ENCODE measurements at regions not wholly inside any gene's neighbourhood (a gene's known extent, or its start where the extent isn't known, plus 50 kb on each side); places are given as distances from the start of the nearest gene placed in this dataset.

DNA sequence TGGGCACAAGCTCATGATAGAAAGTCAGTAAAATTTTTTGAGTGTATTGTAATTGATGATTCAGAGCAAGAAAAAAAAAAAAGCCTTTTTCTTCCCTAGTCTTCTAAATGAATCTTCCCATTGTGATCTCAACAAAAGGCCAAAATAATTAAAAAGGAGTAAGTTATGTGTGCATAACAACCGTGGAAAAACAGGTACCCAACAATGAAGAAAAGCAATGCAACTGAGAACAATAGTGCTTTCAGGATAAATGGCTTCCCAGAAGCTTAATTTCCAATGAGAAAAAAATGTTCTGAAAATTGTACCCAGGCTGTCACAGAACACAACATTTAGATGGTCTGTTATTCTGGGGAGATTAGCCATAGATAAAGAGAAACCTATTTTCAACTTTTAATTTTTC lies 399.0 kb upstream of the AGA start:
- Histone ChIP-seq H3K36me3 (ENCODE audit: insufficient read depth, low read length) (no peaks in the 10 kb centered on the region), H3K9me3 (ENCODE audit: low read length) (no peaks in the 10 kb centered on the region), H3K4me2 (ENCODE audit: low read depth, low read length, poor library complexity, severe bottlenecking) (no peak overlapping the region), H3K79me2 (ENCODE audit: low read length) (no peaks in the 10 kb centered on the region), H3K9me2 (replicated peaks; ENCODE audit: insufficient read depth, low read length) (no peaks in the 10 kb centered on the region), H3K4me3 (ENCODE audit: low read length) (no peak overlapping the region), H3K27ac (ENCODE audit: low read length) (no peak overlapping the region), H4K20me1 (ENCODE audit: insufficient read depth, low read depth, low read length) (no peaks in the 10 kb centered on the region), H3K4me1 (ENCODE audit: low read length) (no peaks in the 10 kb centered on the region), H2AFZ (ENCODE audit: low read length) (no peak overlapping the region), H3K9ac (ENCODE audit: low read length) (no peak overlapping the region), H3K27me3 (ENCODE audit: low read length) (no peaks in the 10 kb centered on the region)
- DNase-seq = no peak

DNA sequence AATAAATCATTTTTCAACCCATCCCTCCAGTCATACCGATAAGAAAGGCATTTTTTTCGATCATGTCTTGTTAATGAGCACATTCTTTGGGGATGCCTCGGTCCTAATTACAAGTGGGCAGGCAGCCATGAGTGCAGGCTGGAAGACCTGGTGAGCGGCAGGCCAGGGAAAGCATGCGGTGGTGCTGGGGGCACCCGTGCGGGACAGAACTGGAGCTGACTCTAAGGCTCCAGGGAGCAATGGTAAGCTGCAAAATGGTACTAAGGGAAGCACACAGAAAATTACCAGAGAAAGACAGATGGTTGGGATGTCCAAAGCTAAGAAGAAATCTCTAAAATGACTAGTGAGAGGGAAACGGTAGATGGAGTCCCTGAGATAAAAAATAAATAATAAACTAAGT lies 411.0 kb upstream of the AGA start:
- no peaks in the 10 kb centered on the region for H3K79me2 ChIP-seq (ENCODE audit: low read length)
- H3K4me2 ChIP-seq (ENCODE audit: low read depth, low read length, poor library complexity, severe bottlenecking) = no peak overlapping the region
- no peaks in the 10 kb centered on the region for H3K9me3 ChIP-seq (ENCODE audit: low read length)
- no peaks in the 10 kb centered on the region for H4K20me1 ChIP-seq (ENCODE audit: insufficient read depth, low read depth, low read length)
- no peak overlapping the region for H3K9ac ChIP-seq (ENCODE audit: low read length)
- H3K27me3 ChIP-seq (ENCODE audit: low read length) = no peaks in the 10 kb centered on the region
- H3K9me2 ChIP-seq (replicated peaks; ENCODE audit: insufficient read depth, low read length) = no peaks in the 10 kb centered on the region
- H3K4me1 ChIP-seq (ENCODE audit: low read length) = no peaks in the 10 kb centered on the region
- no peaks in the 10 kb centered on the region for H3K36me3 ChIP-seq (ENCODE audit: insufficient read depth, low read length)
- H3K27ac ChIP-seq (ENCODE audit: low read length) = no peak overlapping the region
- no peak overlapping the region for H2AFZ ChIP-seq (ENCODE audit: low read length)
- DNase-seq = no peak
- H3K4me3 ChIP-seq (ENCODE audit: low read length) = no peak overlapping the region

DNA sequence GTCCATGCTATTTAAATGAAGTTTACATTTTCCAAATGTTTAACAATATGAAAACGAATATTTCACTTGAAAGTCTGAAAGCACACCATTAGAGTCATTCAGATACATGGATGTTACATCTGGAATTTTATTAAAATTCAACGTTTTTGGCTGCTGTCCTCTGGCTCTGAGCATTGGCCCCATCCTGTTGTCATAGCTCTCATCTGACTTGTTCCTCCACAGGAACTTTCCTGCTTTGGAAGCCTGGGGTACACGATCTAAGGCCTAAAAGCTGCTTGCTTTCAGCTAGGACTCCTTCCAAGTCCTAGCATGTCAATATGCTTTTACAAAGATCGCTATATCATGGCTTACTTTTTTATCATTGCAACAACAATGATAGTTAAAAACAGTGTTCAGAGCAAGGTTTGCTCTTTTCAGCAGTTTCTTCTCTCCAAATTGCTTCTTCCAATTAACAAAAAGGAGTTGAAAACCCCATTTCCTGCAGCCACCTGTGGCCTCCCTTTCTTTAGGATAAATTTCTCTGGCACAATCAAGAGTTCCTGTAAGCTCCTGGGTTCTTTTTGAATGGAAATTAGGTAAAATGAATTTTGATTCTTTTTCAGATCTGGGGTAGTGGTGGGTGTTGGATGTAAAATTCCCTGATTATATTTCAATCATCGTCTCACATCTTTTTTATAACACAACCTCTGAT lies 413.4 kb upstream of the AGA start:
- H3K79me2 ChIP-seq (ENCODE audit: low read length) = no peaks in the 10 kb centered on the region

DNA sequence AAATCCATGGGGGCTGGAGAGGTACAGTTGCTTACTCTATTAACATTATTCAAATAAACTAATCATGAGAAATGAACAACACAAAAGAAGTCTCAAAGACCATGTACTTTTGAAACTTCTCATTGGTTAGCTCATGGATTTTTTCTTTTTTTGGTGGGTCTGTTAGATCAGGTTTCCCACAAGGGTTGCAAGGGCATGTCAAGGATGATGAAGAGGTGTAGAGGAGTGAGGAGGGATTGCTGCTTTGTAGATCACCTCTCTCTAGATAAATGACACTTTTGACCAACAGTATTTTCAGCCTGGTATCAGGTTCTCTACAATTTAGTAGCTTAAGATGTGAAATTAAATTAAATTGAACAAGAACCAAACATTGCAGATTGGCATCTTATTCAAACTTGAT lies 417.9 kb upstream of the AGA start:
- Histone ChIP-seq H3K79me2 (ENCODE audit: low read length) (no peaks in the 10 kb centered on the region), H3K4me2 (ENCODE audit: low read depth, low read length, poor library complexity, severe bottlenecking) (no peak overlapping the region), H3K36me3 (ENCODE audit: insufficient read depth, low read length) (no peaks in the 10 kb centered on the region), H3K9ac (ENCODE audit: low read length) (no peak overlapping the region), H3K27me3 (ENCODE audit: low read length) (no peaks in the 10 kb centered on the region), H3K4me3 (ENCODE audit: low read length) (no peak overlapping the region), H3K27ac (ENCODE audit: low read length) (no peak overlapping the region), H4K20me1 (ENCODE audit: insufficient read depth, low read depth, low read length) (no peaks in the 10 kb centered on the region), H3K9me3 (ENCODE audit: low read length) (no peaks in the 10 kb centered on the region), H3K4me1 (ENCODE audit: low read length) (no peaks in the 10 kb centered on the region), H2AFZ (ENCODE audit: low read length) (no peak overlapping the region), H3K9me2 (replicated peaks; ENCODE audit: insufficient read depth, low read length) (no peaks in the 10 kb centered on the region)
- no peak for DNase-seq

More for the DNA sequence above, 413.4 kb upstream of the AGA start:
- no peaks in the 10 kb centered on the region for H3K9me2 ChIP-seq (replicated peaks; ENCODE audit: insufficient read depth, low read length)
- H3K4me1 ChIP-seq (ENCODE audit: low read length) = no peaks in the 10 kb centered on the region
- H3K4me3 ChIP-seq (ENCODE audit: low read length) = no peak overlapping the region
- no peaks in the 10 kb centered on the region for H3K36me3 ChIP-seq (ENCODE audit: insufficient read depth, low read length)
- H3K9ac ChIP-seq (ENCODE audit: low read length) = no peak overlapping the region
- H3K27me3 ChIP-seq (ENCODE audit: low read length) = no peaks in the 10 kb centered on the region
- no peaks in the 10 kb centered on the region for H3K9me3 ChIP-seq (ENCODE audit: low read length)
- DNase-seq = no peak
- H4K20me1 ChIP-seq (ENCODE audit: insufficient read depth, low read depth, low read length) = no peaks in the 10 kb centered on the region
- H3K4me2 ChIP-seq (ENCODE audit: low read depth, low read length, poor library complexity, severe bottlenecking) = no peak overlapping the region
- H2AFZ ChIP-seq (ENCODE audit: low read length) = no peak overlapping the region
- H3K27ac ChIP-seq (ENCODE audit: low read length) = no peak overlapping the region

- H3K36me3 ChIP-seq (ENCODE audit: insufficient read depth, low read length) = no peaks in the 10 kb centered on the region
- no peak overlapping the region for H3K27ac ChIP-seq (ENCODE audit: low read length)
- no peak overlapping the region for H3K9ac ChIP-seq (ENCODE audit: low read length)
- no peak overlapping the region for H3K4me3 ChIP-seq (ENCODE audit: low read length)
- no peaks in the 10 kb centered on the region for H3K4me1 ChIP-seq (ENCODE audit: low read length)
- DNase-seq = no peak
- no peaks in the 10 kb centered on the region for H3K27me3 ChIP-seq (ENCODE audit: low read length)
- no peaks in the 10 kb centered on the region for H3K9me3 ChIP-seq (ENCODE audit: low read length)
- H3K4me2 ChIP-seq (ENCODE audit: low read depth, low read length, poor library complexity, severe bottlenecking) = no peak overlapping the region
- no peaks in the 10 kb centered on the region for H3K9me2 ChIP-seq (replicated peaks; ENCODE audit: insufficient read depth, low read length)
- H4K20me1 ChIP-seq (ENCODE audit: insufficient read depth, low read depth, low read length) = no peaks in the 10 kb centered on the region
- H3K79me2 ChIP-seq (ENCODE audit: low read length) = no peaks in the 10 kb centered on the region
- no peak overlapping the region for H2AFZ ChIP-seq (ENCODE audit: low read length)
These were observed 419.4 kb upstream of the AGA start for GRCh38 chr4:177861551-177862094.

- Histone ChIP-seq H4K20me1 (ENCODE audit: insufficient read depth, low read depth, low read length) (no peaks in the 10 kb centered on the region), H3K4me2 (ENCODE audit: low read depth, low read length, poor library complexity, severe bottlenecking) (no peak overlapping the region), H2AFZ (ENCODE audit: low read length) (no peak overlapping the region), H3K4me1 (ENCODE audit: low read length) (no peaks in the 10 kb centered on the region), H3K4me3 (ENCODE audit: low read length) (no peak overlapping the region), H3K27me3 (ENCODE audit: low read length) (no peaks in the 10 kb centered on the region), H3K36me3 (ENCODE audit: insufficient read depth, low read length) (no peaks in the 10 kb centered on the region), H3K79me2 (ENCODE audit: low read length) (no peaks in the 10 kb centered on the region), H3K9ac (ENCODE audit: low read length) (no peak overlapping the region), H3K9me3 (ENCODE audit: low read length) (no peaks in the 10 kb centered on the region), H3K9me2 (replicated peaks; ENCODE audit: insufficient read depth, low read length) (no peaks in the 10 kb centered on the region), H3K27ac (ENCODE audit: low read length) (no peak overlapping the region)
- DNase-seq = no peak
These were observed 420.4 kb upstream of the AGA start for GRCh38 chr4:177862541-177863176.

DNA sequence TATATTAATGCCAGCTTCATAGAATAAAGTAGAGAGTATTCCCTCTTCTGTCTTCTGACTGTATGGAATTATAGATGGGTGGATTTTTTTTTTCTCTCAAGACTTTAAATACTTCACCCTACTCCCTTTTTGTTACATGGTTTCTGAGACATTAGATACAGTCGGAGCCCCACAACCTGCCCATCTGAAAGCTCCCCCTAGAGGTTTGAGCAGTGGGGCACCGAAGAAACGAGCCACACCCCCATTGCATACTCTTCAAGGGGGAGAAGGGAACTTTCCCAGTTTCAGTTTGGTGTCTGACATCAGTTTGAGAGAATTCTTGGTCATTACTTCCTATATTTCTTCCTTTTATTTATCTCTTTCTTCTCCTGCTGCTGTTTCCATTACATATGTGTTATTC lies 437.6 kb upstream of the AGA start:
- no peaks in the 10 kb centered on the region for H3K9me2 ChIP-seq (replicated peaks; ENCODE audit: insufficient read depth, low read length)
- H3K36me3 ChIP-seq (ENCODE audit: insufficient read depth, low read length) = no peaks in the 10 kb centered on the region
- H3K4me1 ChIP-seq (ENCODE audit: low read length) = no peaks in the 10 kb centered on the region
- DNase-seq = peak; percentile 41
- H3K27ac ChIP-seq (ENCODE audit: low read length) = no peak overlapping the region
- no peak overlapping the region for H3K9ac ChIP-seq (ENCODE audit: low read length)
- no peaks in the 10 kb centered on the region for H3K27me3 ChIP-seq (ENCODE audit: low read length)
- no peak overlapping the region for H3K4me3 ChIP-seq (ENCODE audit: low read length)
- no peaks in the 10 kb centered on the region for H3K9me3 ChIP-seq (ENCODE audit: low read length)
- no peaks in the 10 kb centered on the region for H3K79me2 ChIP-seq (ENCODE audit: low read length)
- H3K4me2 ChIP-seq (ENCODE audit: low read depth, low read length, poor library complexity, severe bottlenecking) = no peak overlapping the region
- H4K20me1 ChIP-seq (ENCODE audit: insufficient read depth, low read depth, low read length) = no peaks in the 10 kb centered on the region
- H2AFZ ChIP-seq (ENCODE audit: low read length) = no peak overlapping the region

DNA sequence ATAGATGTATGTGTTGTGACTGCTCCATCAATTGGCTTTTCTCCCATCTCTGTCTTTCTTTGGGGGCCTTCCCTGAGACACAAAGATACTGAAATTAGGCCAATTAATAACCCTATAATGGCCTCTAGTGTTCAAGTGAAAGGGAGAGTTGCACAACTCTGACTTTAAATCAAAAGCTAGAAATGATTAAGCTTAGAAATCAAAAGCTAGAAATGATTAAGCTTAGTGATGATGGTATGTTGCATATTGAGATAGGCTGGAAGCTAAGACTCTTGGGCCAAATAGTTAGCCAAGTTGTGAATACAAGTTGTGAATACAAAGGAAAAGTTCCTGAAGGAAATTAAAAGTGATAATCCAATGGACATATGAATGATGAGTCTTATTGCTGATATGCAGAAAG lies 452.9 kb upstream of the AGA start:
- no peak overlapping the region for H2AFZ ChIP-seq (ENCODE audit: low read length)
- H3K79me2 ChIP-seq (ENCODE audit: low read length) = no peaks in the 10 kb centered on the region
- no peaks in the 10 kb centered on the region for H3K9me2 ChIP-seq (replicated peaks; ENCODE audit: insufficient read depth, low read length)
- no peak overlapping the region for H3K4me2 ChIP-seq (ENCODE audit: low read depth, low read length, poor library complexity, severe bottlenecking)
- H3K9me3 ChIP-seq (ENCODE audit: low read length) = no peaks in the 10 kb centered on the region
- no peaks in the 10 kb centered on the region for H3K27me3 ChIP-seq (ENCODE audit: low read length)
- H4K20me1 ChIP-seq (ENCODE audit: insufficient read depth, low read depth, low read length) = no peaks in the 10 kb centered on the region
- DNase-seq = no peak
- H3K4me3 ChIP-seq (ENCODE audit: low read length) = no peak overlapping the region
- no peaks in the 10 kb centered on the region for H3K4me1 ChIP-seq (ENCODE audit: low read length)
- no peaks in the 10 kb centered on the region for H3K36me3 ChIP-seq (ENCODE audit: insufficient read depth, low read length)
- no peak overlapping the region for H3K27ac ChIP-seq (ENCODE audit: low read length)
- H3K9ac ChIP-seq (ENCODE audit: low read length) = no peak overlapping the region
